Common myeloid progenitor, CD34-positive (primary cell): ENCODE measurements at regions not wholly inside any gene's neighbourhood (a gene's known extent, or its start where the extent isn't known, plus 50 kb on each side); places are given as distances from the start of the nearest gene placed in this dataset.
"Not testable (repeated sequence)": the region's sequence is repeated elsewhere in the genome, so short reads cannot be mapped to it uniquely, and the experiment has no call there.

Experiments used
- CTCF ChIA-PET: fragments of 350-600 bp; sonication (Branson Sonifier 250); formaldehyde crosslinking; loops from one replicate; lab custom pipeline; 2021; ENCODE audit warnings: antibody characterized with exemption; lab: Charles Lee
- POLR2A ChIA-PET: fragments of 350-600 bp; sonication (Branson Sonifier 250); formaldehyde crosslinking; loops from one replicate; lab custom pipeline; 2021; ENCODE audit warnings: antibody characterized with exemption; lab: Charles Lee
- DNase-seq, 3 donors: peaks; one replicate each; pipeline versions ENCODE4 v3.0.0 to v3.0.0-alpha.2; 2013
- H3K27ac ChIP-seq, 2 experiments: 1 replicate in 1 of 2; 2 replicates in 1 of 2; pipeline ENCODE4 v1.7.0; 2013; ENCODE audit warnings: inconsistent platforms in 2 of 2, low read length in 2 of 2, mild to moderate bottlenecking in 2 of 2, low read depth in 1 of 2, moderate library complexity in 1 of 2; ENCODE audit not compliant: severe bottlenecking in 2 of 2, insufficient read depth in 1 of 2, poor library complexity in 1 of 2
- H3K27me3 ChIP-seq, 5 experiments: replicated peaks in 2 of 5; 1 replicate in 3 of 5; 2 replicates in 2 of 5; pipeline versions ENCODE4 v1.6.1 to v1.7.0; 2013; ENCODE audit warnings: low read length in 4 of 5, mild to moderate bottlenecking in 2 of 5, moderate library complexity in 2 of 5, inconsistent platforms in 1 of 5; ENCODE audit not compliant: insufficient read depth in 5 of 5, control insufficient read depth in 4 of 5
- H3K36me3 ChIP-seq, 4 experiments: 1 replicate in 2 of 4; 2 replicates in 2 of 4; pipeline versions ENCODE4 v1.6.1 to v1.7.0; 2013; ENCODE audit warnings: low read length in 3 of 4, control low read depth in 1 of 4, mild to moderate bottlenecking in 1 of 4; ENCODE audit not compliant: control insufficient read depth in 4 of 4, insufficient read depth in 4 of 4
- H3K4me1 ChIP-seq, 4 experiments: 1 replicate in 3 of 4; 2 replicates in 1 of 4; pipeline versions ENCODE4 v1.6.1 to v1.7.1; 2013; ENCODE audit warnings: low read length in 3 of 4, mild to moderate bottlenecking in 3 of 4, control low read depth in 1 of 4, inconsistent platforms in 1 of 4, moderate library complexity in 1 of 4; ENCODE audit not compliant: control insufficient read depth in 4 of 4, insufficient read depth in 4 of 4; ENCODE audit errors: control extremely low read depth in 1 of 4
- H3K4me3 ChIP-seq, 7 experiments: 1 replicate in 4 of 7; 2 replicates in 3 of 7; pipeline versions ENCODE4 v1.5.1 to v1.7.0; 2013; ENCODE audit warnings: mild to moderate bottlenecking in 7 of 7, low read length in 6 of 7, moderate library complexity in 6 of 7, inconsistent platforms in 2 of 7, low read depth in 2 of 7, control low read depth in 1 of 7; ENCODE audit not compliant: insufficient read depth in 4 of 7, control insufficient read depth in 1 of 7; ENCODE audit errors: extremely low read depth in 1 of 7
- H3K9me3 ChIP-seq, 5 experiments: 1 replicate in 4 of 5; 2 replicates in 1 of 5; pipeline versions ENCODE4 v1.6.1 to v1.7.1; 2013; ENCODE audit warnings: low read length in 4 of 5, mild to moderate bottlenecking in 2 of 5, inconsistent platforms in 1 of 5, low read depth in 1 of 5, moderate library complexity in 1 of 5; ENCODE audit not compliant: control insufficient read depth in 4 of 5, insufficient read depth in 2 of 5; ENCODE audit errors: control extremely low read depth in 1 of 5
- WGBS: methylation state at CpG from one replicate; pipeline ENCODE4 v1.1.5; 2013; ENCODE audit not compliant: insufficient coverage; 5-methylcytosine and 5-hydroxymethylcytosine counted together

DNA sequence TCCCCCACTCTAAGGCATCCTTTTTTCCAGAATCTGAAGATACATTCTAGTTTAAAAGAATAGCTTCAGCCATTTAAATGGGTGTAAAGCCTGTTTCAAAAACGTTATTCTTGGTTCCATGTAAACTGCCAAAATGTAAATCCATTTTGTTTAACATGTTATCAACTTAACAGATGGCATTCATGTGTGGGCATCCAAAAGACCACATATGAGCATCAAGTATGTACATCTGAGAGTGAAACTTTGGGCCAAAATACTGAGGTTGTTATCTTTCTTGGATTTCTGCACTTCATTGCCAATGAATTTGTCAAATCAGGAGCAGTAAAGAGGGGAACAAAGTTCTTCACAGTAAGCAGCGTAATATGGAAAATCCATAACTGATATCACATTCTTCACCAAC is 395.4 kb downstream of the ZNF804A start:
- Histone ChIP-seq H3K4me1 (no peaks in the 10 kb centered on the region), H3K27ac (no peak overlapping the region), H3K27me3 (no peaks in the 10 kb centered on the region), H3K36me3 (no peaks in the 10 kb centered on the region), H3K9me3 (peaks cover 0 to 4% (median 0%) of the 10 kb centered on the region in 5 experiments), H3K4me3 (no peak overlapping the region)
- ChIA-PET POLR2A (no interaction called here), CTCF (no interaction called here)
- WGBS, result 50% methylated on average over 1 of the region's 2 CpGs
- DNase-seq, result no peak

DNA sequence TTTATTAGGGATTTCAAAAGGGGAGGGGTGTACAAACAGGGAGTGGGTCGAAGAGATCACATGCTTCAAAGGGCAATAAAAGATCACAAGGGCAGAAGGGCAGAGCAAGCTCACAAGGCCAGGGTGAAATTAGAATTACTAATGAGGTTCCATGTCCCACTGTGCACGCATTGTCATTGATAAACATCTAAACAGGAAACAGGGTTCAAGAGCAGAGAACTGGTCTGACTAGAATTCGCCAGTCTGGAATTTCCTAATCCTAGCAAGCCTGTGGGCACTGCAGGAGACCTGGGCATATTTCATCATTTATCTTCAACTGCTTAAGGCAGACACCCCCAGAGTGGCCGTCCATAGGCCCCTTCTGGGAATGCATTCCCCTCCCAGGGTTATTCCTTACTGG is 408.2 kb downstream of the ZNF804A start:
- H3K27me3 ChIP-seq, result no peaks in the 10 kb centered on the region
- no peaks in the 10 kb centered on the region for H3K36me3 ChIP-seq
- peaks cover 0 to 4% (median 2%) of the 10 kb centered on the region in 5 experiments for H3K9me3 ChIP-seq
- H3K4me1 ChIP-seq, result no peaks in the 10 kb centered on the region
- no peak for DNase-seq
- ChIA-PET POLR2A (no interaction called here), CTCF (no interaction called here)
- H3K27ac ChIP-seq, result no peak overlapping the region
- WGBS, result 91% methylated on average over 4 of the region's 4 CpGs
- no peak overlapping the region for H3K4me3 ChIP-seq

DNA sequence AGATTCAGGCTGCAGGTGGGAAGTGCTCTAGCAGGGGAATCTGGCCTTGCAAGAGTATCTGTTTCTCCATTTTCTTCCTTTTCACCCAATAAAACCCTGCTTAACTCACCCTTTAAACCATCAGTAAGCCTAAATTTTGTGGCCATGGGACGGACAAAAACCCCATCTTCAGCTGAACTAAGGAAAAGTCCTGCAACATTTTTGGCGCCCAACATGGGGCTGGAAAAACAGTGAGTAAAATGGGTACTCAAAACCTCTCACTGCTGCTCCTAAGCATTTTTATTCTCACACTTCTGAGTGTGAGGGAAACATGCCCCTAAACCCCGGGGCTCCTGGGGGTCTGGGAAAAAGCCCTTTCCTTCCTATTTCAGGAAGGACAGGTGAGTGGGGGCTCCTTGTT is 414.3 kb downstream of the ZNF804A start:
- WGBS, result 93% methylated on average over 3 of the region's 3 CpGs

DNA sequence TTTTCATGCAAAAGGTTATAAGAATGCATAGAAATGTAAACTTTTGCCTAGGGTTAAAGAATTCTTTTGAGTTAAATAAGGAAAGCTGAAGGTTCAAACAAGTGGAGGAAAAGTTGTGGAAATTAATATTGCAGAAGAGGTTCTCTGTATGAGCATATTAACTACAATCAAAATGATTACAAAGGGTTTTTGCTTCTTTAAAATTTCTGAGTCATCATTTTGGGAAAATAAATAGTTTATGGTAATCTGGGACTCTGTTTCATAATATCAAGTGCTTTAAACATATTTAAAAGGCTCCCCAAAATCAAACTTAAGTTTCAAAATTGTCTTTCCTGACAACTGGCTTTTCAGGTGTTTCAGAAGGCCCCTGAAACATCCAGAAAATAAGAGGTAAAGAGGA is 415.7 kb downstream of the ZNF804A start:
- H3K4me3 ChIP-seq, result no peak overlapping the region
- POLR2A ChIA-PET, result no interaction called here
- H3K9me3 ChIP-seq, result peaks cover 2 to 19% (median 11%) of the 10 kb centered on the region in 5 experiments
- CTCF ChIA-PET, result no interaction called here
- H3K36me3 ChIP-seq, result no peaks in the 10 kb centered on the region
- no peaks in the 10 kb centered on the region for H3K4me1 ChIP-seq
- no peaks in the 10 kb centered on the region for H3K27me3 ChIP-seq
- no peak overlapping the region for H3K27ac ChIP-seq
- no peak for DNase-seq

More for the DNA sequence above, 414.3 kb downstream of the ZNF804A start:
- ChIA-PET CTCF (no interaction called here), POLR2A (no interaction called here)
- Histone ChIP-seq H3K27ac (no peak overlapping the region), H3K36me3 (no peaks in the 10 kb centered on the region), H3K4me3 (no peak overlapping the region), H3K4me1 (no peaks in the 10 kb centered on the region), H3K9me3 (peaks cover 2 to 19% (median 11%) of the 10 kb centered on the region in 5 experiments), H3K27me3 (no peaks in the 10 kb centered on the region)
- peak in 1 of 3 donors; percentile 2 for DNase-seq

DNA sequence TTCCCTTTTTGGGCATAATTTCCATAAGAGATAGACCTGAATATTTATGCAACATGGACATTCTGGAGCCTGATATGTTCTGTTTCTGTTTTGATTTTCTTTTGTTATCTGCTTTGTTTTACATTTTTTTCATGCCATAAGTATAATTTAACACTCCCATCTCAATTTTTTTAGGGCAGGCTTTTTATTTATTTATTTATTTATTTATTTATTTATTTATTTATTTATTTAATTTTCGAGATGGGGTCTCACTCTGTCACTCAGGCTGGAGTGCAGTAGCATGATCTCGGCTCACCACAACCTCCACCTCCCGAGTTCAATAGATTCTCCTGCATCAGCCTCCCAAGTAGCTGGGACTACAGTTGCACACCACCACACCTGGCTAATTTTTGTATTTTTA is 427.6 kb downstream of the ZNF804A start:
- H3K4me3 ChIP-seq, H3K4me1 ChIP-seq, H3K9me3 ChIP-seq, H3K36me3 ChIP-seq, DNase-seq, POLR2A ChIA-PET, H3K27me3 ChIP-seq, CTCF ChIA-PET, H3K27ac ChIP-seq: not testable (repeated sequence)
- 100% methylated on average over 2 of the region's 3 CpGs for WGBS

DNA sequence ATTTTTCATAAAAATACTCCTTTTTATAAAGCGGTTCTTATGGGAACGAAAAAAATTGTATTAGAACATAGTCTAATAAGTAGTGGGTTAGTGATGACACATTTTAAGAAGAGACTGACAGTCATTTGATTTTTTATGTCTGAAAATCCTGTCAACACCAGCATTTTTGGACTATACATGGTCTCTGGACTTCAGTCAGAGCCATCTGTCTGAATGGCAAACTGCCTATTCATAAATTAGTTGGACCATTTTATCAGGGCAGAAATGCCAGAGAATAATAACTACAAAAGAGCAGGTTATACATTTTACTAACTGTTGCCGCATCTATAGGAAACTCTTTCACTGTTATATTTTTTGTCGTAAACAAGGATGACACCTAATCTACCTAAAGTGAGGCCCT is 437.6 kb downstream of the ZNF804A start:
- WGBS, result no CpG with 5 or more reads among the region's 4 CpGs
- no peak overlapping the region for H3K4me3 ChIP-seq
- POLR2A ChIA-PET, result no interaction called here

DNA sequence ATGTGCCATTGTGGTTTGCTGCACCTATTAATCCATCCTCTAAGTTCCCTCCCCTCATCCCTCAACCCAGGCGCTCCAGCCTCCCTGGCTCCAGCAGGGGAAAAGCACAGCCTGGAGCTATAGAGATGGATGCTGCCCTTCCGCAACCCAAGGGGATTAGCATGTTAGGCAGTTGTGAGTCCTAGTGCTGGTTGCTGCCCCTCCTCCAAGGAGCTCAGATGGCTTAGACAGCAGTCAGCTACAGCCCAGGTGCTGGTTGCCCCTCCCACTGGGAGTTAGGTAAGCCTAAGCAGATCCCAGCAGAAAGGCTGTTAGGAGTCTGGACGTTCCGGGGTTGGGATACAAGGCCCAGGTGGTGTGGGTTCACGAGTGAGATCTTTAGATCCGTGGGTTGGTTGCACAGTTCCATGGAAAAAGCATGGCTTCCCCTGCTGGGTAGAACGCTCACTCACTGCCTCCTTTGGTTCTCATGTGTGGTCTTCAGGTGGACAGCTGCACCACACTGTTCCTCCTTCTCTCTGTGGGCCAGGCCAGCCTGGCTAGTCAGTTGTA is 446.1 kb downstream of the ZNF804A start:
- Histone ChIP-seq H3K27ac (no peak overlapping the region), H3K27me3 (no peaks in the 10 kb centered on the region), H3K4me1 (no peaks in the 10 kb centered on the region), H3K4me3 (no peak overlapping the region), H3K9me3 (peaks cover 0 to 7% (median 0%) of the 10 kb centered on the region in 5 experiments), H3K36me3 (no peaks in the 10 kb centered on the region)
- CTCF ChIA-PET, result no interaction called here
- no peak for DNase-seq
- POLR2A ChIA-PET, result no interaction called here
- WGBS, result 96% methylated on average over 5 of the region's 7 CpGs

More for the DNA sequence above, 437.6 kb downstream of the ZNF804A start:
- Histone ChIP-seq H3K36me3 (no peaks in the 10 kb centered on the region), H3K27ac (no peak overlapping the region), H3K4me1 (no peaks in the 10 kb centered on the region), H3K27me3 (no peaks in the 10 kb centered on the region), H3K9me3 (peaks cover 0 to 1% (median 0%) of the 10 kb centered on the region in 5 experiments)
- no peak for DNase-seq
- CTCF ChIA-PET, result no interaction called here
